GM12874 (cell line): ENCODE measurements at regions not wholly inside any gene's neighbourhood (a gene's known extent, or its start where the extent isn't known, plus 50 kb on each side); places are given as distances from the start of the nearest gene placed in this dataset.

Source experiments
- CTCF ChIP-seq: IDR thresholded peaks from 2 replicates; pipeline ENCODE4 v1.5.1; 2011; ENCODE audit warnings: low read depth, mild to moderate bottlenecking, control low read depth, low read length, moderate library complexity; ENCODE audit not compliant: insufficient read depth

DNA sequence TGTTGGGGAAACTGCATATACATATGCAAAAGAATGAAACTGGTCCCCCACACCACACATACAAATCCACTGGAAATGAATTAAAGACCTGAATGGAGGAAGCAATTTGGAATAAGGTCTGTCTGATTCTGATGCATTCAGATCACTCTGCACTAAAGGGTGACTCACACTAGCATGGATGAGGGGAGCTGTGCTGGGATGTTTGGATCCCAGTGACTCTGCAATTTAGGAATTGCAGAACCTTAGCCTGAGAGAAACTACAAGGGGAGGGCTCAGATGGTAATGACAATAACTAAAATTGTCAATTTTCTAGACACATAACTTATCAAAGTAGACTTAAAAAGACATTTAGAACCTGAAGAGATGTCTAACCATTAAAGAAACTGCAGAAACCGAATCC, 312.0 kb downstream of the CDK5RAP2 start:
- no peak for TF ChIP-seq CTCF

DNA sequence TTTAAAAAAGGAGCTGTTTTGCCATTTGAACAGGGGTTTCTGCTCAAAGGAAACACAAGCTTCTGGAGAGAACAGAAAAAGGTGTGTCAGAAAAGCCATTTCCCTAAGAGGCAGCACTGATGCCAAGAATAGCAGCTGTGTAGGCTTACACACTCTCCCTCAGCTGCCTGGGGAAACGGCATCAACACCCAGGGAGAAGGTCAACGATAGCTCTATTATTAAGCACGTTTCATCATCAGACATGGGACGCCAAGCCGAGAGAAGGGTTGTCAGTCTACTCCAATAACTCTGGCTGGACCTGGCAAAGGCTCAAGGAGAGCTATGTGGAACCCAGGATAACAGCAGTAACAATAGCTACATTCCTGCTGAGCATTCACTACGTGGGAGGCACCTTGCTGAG, 314.2 kb downstream of the CDK5RAP2 start:
- no peak for TF ChIP-seq CTCF

DNA sequence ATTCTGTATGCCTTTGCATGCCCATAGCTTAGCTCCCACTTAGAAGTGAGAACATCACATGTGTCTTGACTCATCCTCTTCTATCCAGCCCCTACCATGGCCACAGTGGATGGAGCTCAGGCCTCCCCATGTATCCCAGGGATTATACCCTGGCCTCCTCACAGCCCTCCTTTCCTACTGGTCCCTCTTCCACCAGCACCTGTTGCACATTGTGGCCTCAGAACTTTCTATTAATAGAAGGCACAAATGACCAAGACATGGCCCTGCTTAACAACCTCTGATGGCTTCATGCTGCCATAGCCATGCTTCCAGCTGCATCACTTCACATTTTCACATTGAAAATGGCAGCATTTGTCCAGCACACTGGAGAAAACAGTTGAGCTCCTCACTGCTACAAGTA, 315.4 kb downstream of the CDK5RAP2 start:
- TF ChIP-seq CTCF: no peak

- TF ChIP-seq CTCF: no peak
Measured at GRCh38 chr9:120263836-120264235, 316.1 kb downstream of the CDK5RAP2 start.

- no peak for TF ChIP-seq CTCF
Measured at GRCh38 chr9:120261419-120261818, 318.5 kb downstream of the CDK5RAP2 start.

DNA sequence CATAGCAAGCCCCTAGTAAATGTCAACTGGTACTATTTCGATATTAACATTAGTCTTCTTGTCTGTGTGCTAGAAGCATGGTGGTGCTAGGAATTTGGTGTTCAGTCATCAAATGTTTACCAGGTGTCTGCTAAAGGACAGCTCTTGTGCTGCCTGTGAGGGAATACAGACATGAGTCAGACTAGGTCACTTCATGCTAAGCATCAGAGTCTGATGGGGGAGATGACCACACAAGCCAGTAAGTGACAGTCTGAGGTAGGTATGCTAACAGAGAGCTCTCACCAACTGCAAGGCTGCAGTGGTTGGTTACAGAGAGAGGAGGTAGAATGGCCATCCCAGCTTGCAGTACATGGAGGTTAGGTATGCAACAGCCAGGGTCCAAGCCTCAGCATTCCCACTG, 320.9 kb downstream of the CDK5RAP2 start:
- no peak for TF ChIP-seq CTCF

DNA sequence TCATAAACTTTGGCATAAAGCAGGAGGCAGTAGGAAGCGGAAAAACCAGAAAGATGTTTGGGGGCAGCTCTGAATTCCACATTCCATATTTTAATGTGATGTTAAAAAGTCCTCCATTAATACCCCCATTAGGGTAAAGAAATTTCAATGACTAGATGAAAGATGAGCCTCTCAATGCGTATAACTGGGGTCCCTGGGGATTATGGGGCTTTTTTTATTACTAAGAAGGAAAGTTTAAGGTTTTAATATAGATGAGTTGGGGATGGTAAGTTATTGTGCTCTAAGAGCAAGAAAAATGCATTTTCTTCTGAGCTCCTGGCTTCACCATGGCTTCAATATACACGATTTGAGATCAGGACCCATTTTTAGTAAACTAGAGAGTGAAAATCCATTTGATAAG, 321.9 kb downstream of the CDK5RAP2 start:
- TF ChIP-seq CTCF: no peak

GRCh38 chr9:120257483-120257882, 322.5 kb downstream of the CDK5RAP2 start:
- TF ChIP-seq CTCF: no peak
